IMR-90 (cell line): ENCODE measurements at regions not wholly inside any gene's neighbourhood (a gene's known extent, or its start where the extent isn't known, plus 50 kb on each side); places are given as distances from the start of the nearest gene placed in this dataset.

ENCODE experiments used
- ATAC-seq: fragments of 200-7000 bp; cut with Tn5 transposase; 2 replicates; pipeline ENCODE4 v1.9.1; 2020; ENCODE audit warnings: low read depth, mild to moderate bottlenecking, moderate library complexity
- BruUV-seq: library from RNA; stranded (reverse); fragments of 400-500 nt; replicated peaks from 2 replicates; lab custom pipeline; 2021; lab: Mats Ljungman, UMichigan
- CTCF ChIA-PET: fragments of 300-600 bp; formaldehyde crosslinking; extraction: SDS; loops from one replicate; lab custom pipeline; 2021; ENCODE audit warnings: antibody characterized with exemption; lab: Yijun Ruan, JAX
- POLR2A ChIA-PET: fragments of 300-600 bp; sonication (Branson Sonifier 250); formaldehyde crosslinking; loops from one replicate; lab custom pipeline; 2022; ENCODE audit warnings: antibody characterized with exemption; ENCODE audit not compliant: unreplicated experiment; lab: Charles Lee
- DNase-seq: peaks from one replicate; pipeline ENCODE4 v3.0.0; 2013
- H2AFZ ChIP-seq: replicated peaks from 2 replicates; pipeline ENCODE3; 2013; ENCODE audit warnings: low read length, mild to moderate bottlenecking; ENCODE audit not compliant: poor library complexity
- H2AK5ac ChIP-seq: 2 replicates; pipeline ENCODE4 v1.6.1; 2013; ENCODE audit warnings: low read depth, low read length, inconsistent platforms
- H2AK9ac ChIP-seq: replicated peaks from 2 replicates; pipeline ENCODE3; 2013; ENCODE audit warnings: mild to moderate bottlenecking, low read depth, low read length, moderate library complexity; ENCODE audit not compliant: poor library complexity
- H2BK120ac ChIP-seq: 2 replicates; pipeline ENCODE4 v1.6.1; 2013; ENCODE audit warnings: low read depth, low read length, inconsistent platforms
- H2BK15ac ChIP-seq: 3 replicates; pipeline ENCODE4 v1.6.1; 2013; ENCODE audit warnings: low read depth, low read length, inconsistent platforms
- H2BK20ac ChIP-seq: 2 replicates; pipeline ENCODE4 v1.6.1; 2013; ENCODE audit warnings: low read depth, mild to moderate bottlenecking, inconsistent platforms, low read length, moderate library complexity
- H2BK5ac ChIP-seq: 2 replicates; pipeline ENCODE4 v1.6.1; 2013; ENCODE audit warnings: mild to moderate bottlenecking, low read depth, low read length, inconsistent platforms; ENCODE audit not compliant: poor library complexity, severe bottlenecking
- H3K14ac ChIP-seq: replicated peaks from 2 replicates; pipeline ENCODE4 v1.6.1; 2013; ENCODE audit warnings: low read depth, low read length, inconsistent platforms
- H3K18ac ChIP-seq: 2 replicates; pipeline ENCODE4 v1.6.1; 2013; ENCODE audit warnings: low read depth, low read length, control low read depth
- H3K23ac ChIP-seq: 2 replicates; pipeline ENCODE4 v1.6.1; 2013; ENCODE audit warnings: low read depth, low read length, inconsistent platforms
- H3K27ac ChIP-seq: 2 replicates; pipeline ENCODE4 v1.5.1; 2013; ENCODE audit warnings: mild to moderate bottlenecking, control low read depth, low read length; ENCODE audit not compliant: insufficient read depth
- H3K27me3 ChIP-seq: 2 replicates; pipeline ENCODE4 v1.6.1; 2013; ENCODE audit warnings: low read length; ENCODE audit not compliant: control insufficient read depth, insufficient read depth
- H3K36me3 ChIP-seq: 2 replicates; pipeline ENCODE4 v1.6.1; 2013; ENCODE audit warnings: low read length, mixed read lengths; ENCODE audit not compliant: control insufficient read depth, insufficient read depth
- H3K4ac ChIP-seq: 2 replicates; pipeline ENCODE4 v1.6.1; 2013; ENCODE audit warnings: low read depth, low read length, inconsistent platforms
- H3K4me1 ChIP-seq: 2 replicates; pipeline ENCODE4 v1.6.1; 2013; ENCODE audit warnings: low read length, mixed read lengths; ENCODE audit not compliant: control insufficient read depth, insufficient read depth
- H3K4me2 ChIP-seq: 2 replicates; pipeline ENCODE4 v1.6.1; 2013; ENCODE audit warnings: low read depth, mild to moderate bottlenecking, control low read depth, low read length, moderate library complexity
- H3K4me3 ChIP-seq: 2 replicates; pipeline ENCODE4 v1.5.1; 2013; ENCODE audit warnings: low read depth, mild to moderate bottlenecking, control low read depth, low read length, moderate library complexity; ENCODE audit not compliant: insufficient read depth
- H3K56ac ChIP-seq: 2 replicates; pipeline ENCODE4 v1.6.1; 2013; ENCODE audit warnings: low read length, inconsistent platforms; ENCODE audit not compliant: insufficient read depth; ENCODE audit errors: extremely low read depth
- H3K79me1 ChIP-seq, 2 experiments: 2 replicates each; pipeline ENCODE4 v1.6.1; 2013; ENCODE audit warnings: low read length in 2 of 2, inconsistent platforms in 1 of 2, low read depth in 1 of 2
- H3K9ac ChIP-seq: 2 replicates; pipeline ENCODE4 v1.6.1; 2013; ENCODE audit warnings: low read depth, low read length, control low read depth
- H3K9me1 ChIP-seq: 2 replicates; pipeline ENCODE4 v1.6.1; 2013; ENCODE audit warnings: low read length, inconsistent platforms; ENCODE audit not compliant: insufficient read depth
- H3K9me3 ChIP-seq: 2 replicates; pipeline ENCODE4 v1.6.1; 2013; ENCODE audit warnings: low read length; ENCODE audit not compliant: control insufficient read depth, insufficient read depth
- H4K20me1 ChIP-seq: 2 replicates; pipeline ENCODE4 v1.6.1; 2013; ENCODE audit warnings: low read length, inconsistent platforms; ENCODE audit not compliant: insufficient read depth
- H4K5ac ChIP-seq: 2 replicates; pipeline ENCODE4 v1.6.1; 2013; ENCODE audit warnings: mild to moderate bottlenecking, low read depth, low read length, control low read depth
- H4K8ac ChIP-seq, 2 experiments: 2 replicates each; pipeline ENCODE4 v1.6.1; 2013; ENCODE audit warnings: low read depth in 2 of 2, low read length in 2 of 2, control low read depth in 1 of 2, inconsistent platforms in 1 of 2
- H4K91ac ChIP-seq: 2 replicates; pipeline ENCODE4 v1.6.1; 2013; ENCODE audit warnings: low read depth, low read length, inconsistent platforms; ENCODE audit not compliant: insufficient read depth
- CTCF ChIP-seq: conservative IDR thresholded peaks from 2 replicates; pipeline ENCODE4 v1.5.1; 2012; ENCODE audit warnings: mild to moderate bottlenecking, low read depth, low read length, improper control_type of control experiment
- RAD21 ChIP-seq: IDR thresholded peaks from 2 replicates; pipeline ENCODE4 v1.6.1; 2012; ENCODE audit warnings: low read length, improper control_type of control experiment
- RFX5 ChIP-seq: IDR thresholded peaks from 2 replicates; pipeline ENCODE4 v1.8.0; 2012; ENCODE audit warnings: low read depth, mild to moderate bottlenecking, low read length, moderate library complexity
- SMC3 ChIP-seq: fragments of 150-350 bp; IDR thresholded peaks from 2 replicates; pipeline ENCODE4 v1.6.1; 2016; ENCODE audit warnings: low read depth, mild to moderate bottlenecking, antibody characterized with exemption, low read length, moderate library complexity
- WGBS, 2 experiments: methylation state at CpG; one replicate each; pipeline versions ENCODE4 v1.1.5 to v1.1.7; 2013; ENCODE audit warnings: missing lambda C conversion rate in 2 of 2; ENCODE audit not compliant: insufficient read length in 1 of 2; ENCODE audit errors: extremely low coverage in 2 of 2; 5-methylcytosine and 5-hydroxymethylcytosine counted together
- dilution Hi-C: fragments of 300-500 bp; cut with HindIII; formaldehyde crosslinking; loops from one replicate; pipeline ENCODE4 v1.14.3; 2018; ENCODE audit warnings: low sequenced_read_pairs; ENCODE audit not compliant: unreplicated experiment
- in situ Hi-C: fragments of 300-500 bp; cut with MboI; formaldehyde crosslinking; loops from 3 replicates; pipeline ENCODE4 v1.14.3; 2019; ENCODE audit warnings: low sequenced_read_pairs, inconsistent platforms, mixed read lengths
- intact Hi-C: fragments of 100-400 bp; cut with micrococcal nuclease; formaldehyde crosslinking; loops from 2 replicates; pipeline ENCODE4 v1.10.0; 2022

- Histone ChIP-seq H3K27me3 (no peaks in the 10 kb centered on the region), H3K9ac (no peak overlapping the region), H3K4ac (peak overlapping the region; percentile 71; the same call in 1 of the 2 replicates), H2AK9ac (no peak overlapping the region), H3K4me2 (no peak overlapping the region), H3K4me1 (peaks cover 11% of the 10 kb centered on the region), H3K9me1 (peaks cover 3% of the 10 kb centered on the region; the same call in 1 of the 2 replicates), H3K9me3 (peaks cover 7% of the 10 kb centered on the region), H3K79me1 (no peaks in the 10 kb centered on the region), H2BK20ac (peak overlapping the region; percentile 72; the same call in 1 of the 2 replicates), H4K91ac (peak overlapping the region; percentile 76; the same call in 1 of the 2 replicates), H2AFZ (no peak overlapping the region), H3K23ac (0 out of 2 replicates have a peak overlapping the region, but pooled peaks have one; percentile 73), H4K20me1 (no peaks in the 10 kb centered on the region), H3K4me3 (no peak overlapping the region), H2BK5ac (no peak overlapping the region), H2BK120ac (peak overlapping the region; percentile 42; the same call in 1 of the 2 replicates), H3K36me3 (no peaks in the 10 kb centered on the region), H2AK5ac (peak overlapping the region; percentile 94; the same call in 1 of the 2 replicates), H3K18ac (no peak overlapping the region), H4K8ac (no peak overlapping the region), H3K27ac (no peak overlapping the region), H3K14ac (no peak overlapping the region), H3K56ac (no peak overlapping the region), H2BK15ac (no peak overlapping the region), H4K5ac (no peak overlapping the region)
- WGBS, 2 experiments: no CpG with 5 or more reads among the region's 8 CpGs
- dilution Hi-C loops: no loop called here
- POLR2A ChIA-PET: no interaction called here
- CTCF ChIA-PET: interaction anchor here (0.5 to 1.4 kb wide), 5 partner anchors 9 to 856 kb away, joined by 3 read pairs; partner anchors contain the start of gene TSHZ1
- no TSS peak for BruUV-seq
- in situ Hi-C loops: loop anchor here (25.0 kb wide), 1 partner anchor 883 kb away; no protein-coding TSS in a partner anchor
- peak; percentile 49 for ATAC-seq
- intact Hi-C loops: loop anchor here (1.0 to 10.0 kb wide), 3 partner anchors 269 to 866 kb away; partner anchors contain the start of gene TSHZ1
- DNase-seq: peak; percentile 59
- TF ChIP-seq RFX5 (no peak), RAD21 (peak; percentile 72), SMC3 (peak; percentile 53), CTCF (peak; percentile 70)
These were observed 51.7 kb upstream of the SMIM21 start for GRCh38 chr18:75478996-75479880.
